Ishikawa (cell line): ENCODE measurements at regions not wholly inside any gene's neighbourhood (a gene's known extent, or its start where the extent isn't known, plus 50 kb on each side); places are given as distances from the start of the nearest gene placed in this dataset.

Experiments used
- CEBPB ChIP-seq: IDR thresholded peaks from 2 replicates; pipeline ENCODE4 v1.6.1; 2012
- EGR1 ChIP-seq: IDR thresholded peaks from 2 replicates; pipeline ENCODE4 v1.6.1; 2012
- EP300 ChIP-seq: IDR thresholded peaks from 2 replicates; pipeline ENCODE4 v1.6.1; 2012; ENCODE audit warnings: borderline replicate concordance
- RAD21 ChIP-seq: IDR thresholded peaks from 2 replicates; pipeline ENCODE4 v1.6.1; 2012; ENCODE audit warnings: low read depth
- REST ChIP-seq: IDR thresholded peaks from 2 replicates; pipeline ENCODE4 v1.6.1; 2012; ENCODE audit warnings: low read depth, mild to moderate bottlenecking
- TEAD4 ChIP-seq: IDR thresholded peaks from 2 replicates; pipeline ENCODE4 v1.6.1; 2012
- YY1 ChIP-seq: IDR thresholded peaks from 2 replicates; pipeline ENCODE4 v1.6.1; 2012; ENCODE audit warnings: low read depth

GRCh38 chr18:62644773-62645172 lies 70.6 kb upstream of the PHLPP1 start:
- TF ChIP-seq REST (no peak), RAD21 (no peak), CEBPB (no peak), TEAD4 (no peak), EP300 (no peak), YY1 (no peak), EGR1 (no peak)
